Glomerular visceral epithelial cell (primary cell): ENCODE measurements at regions not wholly inside any gene's neighbourhood (a gene's known extent, or its start where the extent isn't known, plus 50 kb on each side); places are given as distances from the start of the nearest gene placed in this dataset.
A peak's percentile ranks its signal among the peaks of the same experiment; 100 is the strongest.

Experiments
- DNase-seq: peaks from one replicate; pipeline ENCODE4 v3.0.0-alpha.2; 2016; ENCODE audit errors: extremely low spot score

DNA sequence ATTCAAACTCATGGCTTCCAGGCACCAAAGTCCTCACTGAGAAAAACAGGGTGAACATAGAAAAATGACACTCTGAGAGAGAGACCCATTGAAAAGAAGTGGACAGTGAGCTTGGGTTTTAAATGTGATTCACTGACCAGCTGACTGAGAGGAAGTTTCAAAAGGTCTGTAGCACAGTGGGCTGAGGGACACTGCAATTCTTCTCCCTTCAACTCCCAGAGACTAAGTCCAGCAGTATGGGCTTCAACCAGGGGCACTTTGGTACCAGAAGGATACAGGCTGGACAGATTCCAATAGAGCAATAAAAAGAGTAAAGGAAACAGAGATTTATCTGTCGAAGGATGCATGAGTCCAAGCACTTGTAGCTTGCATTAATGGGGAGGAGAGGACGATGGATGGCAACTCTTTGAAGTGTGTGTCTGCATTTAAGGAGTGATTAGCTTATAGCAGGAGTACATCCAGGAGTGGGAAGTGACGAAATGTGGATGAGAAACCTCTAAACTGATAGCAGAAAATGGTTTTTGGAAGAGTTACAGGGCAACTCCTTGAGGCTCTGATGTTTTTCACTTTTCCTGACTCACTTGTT, 117.0 kb upstream of the ANKRD55 start:
- DNase-seq: no peak

- no peak for DNase-seq
These were observed 116.3 kb upstream of the ANKRD55 start for GRCh38 chr5:56349461-56349860.

DNA sequence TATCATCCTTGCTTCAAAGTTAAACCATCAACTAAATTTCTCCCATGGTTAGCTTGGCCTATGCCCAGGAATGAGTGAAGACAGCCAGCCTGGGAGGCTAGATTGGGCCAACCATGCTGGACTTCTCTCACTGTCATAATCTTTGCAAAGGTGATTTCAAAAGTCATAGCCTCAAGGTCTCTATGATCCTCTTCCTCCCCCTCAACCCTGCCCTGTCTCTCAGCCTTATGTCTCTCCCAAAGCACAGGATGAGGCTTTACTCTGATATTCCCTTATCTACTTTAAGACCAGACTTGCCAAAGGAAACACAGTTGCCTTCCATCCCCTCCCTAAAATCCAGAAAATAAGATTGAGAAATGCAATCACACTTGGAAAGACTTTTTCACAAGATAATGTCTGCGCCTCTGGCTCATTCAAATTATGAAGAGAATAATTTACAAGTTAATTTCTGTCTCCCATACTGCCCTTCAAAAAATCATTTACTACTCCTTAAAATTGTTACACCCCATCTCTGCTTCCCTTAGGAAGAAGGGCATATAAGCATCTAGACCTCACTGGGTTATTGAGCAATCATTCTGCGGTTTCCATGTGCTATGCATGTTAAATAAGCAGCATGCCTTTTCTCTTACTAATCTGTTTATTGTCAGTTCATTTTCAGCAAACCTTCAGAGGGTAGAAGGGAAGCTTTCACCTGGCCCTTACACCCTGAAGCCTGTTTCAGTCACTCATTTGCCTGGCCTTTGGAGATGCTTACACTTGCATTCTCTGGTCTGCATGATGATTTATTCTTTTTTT, 113.8 kb upstream of the ANKRD55 start:
- DNase-seq: peak; percentile 89

DNA sequence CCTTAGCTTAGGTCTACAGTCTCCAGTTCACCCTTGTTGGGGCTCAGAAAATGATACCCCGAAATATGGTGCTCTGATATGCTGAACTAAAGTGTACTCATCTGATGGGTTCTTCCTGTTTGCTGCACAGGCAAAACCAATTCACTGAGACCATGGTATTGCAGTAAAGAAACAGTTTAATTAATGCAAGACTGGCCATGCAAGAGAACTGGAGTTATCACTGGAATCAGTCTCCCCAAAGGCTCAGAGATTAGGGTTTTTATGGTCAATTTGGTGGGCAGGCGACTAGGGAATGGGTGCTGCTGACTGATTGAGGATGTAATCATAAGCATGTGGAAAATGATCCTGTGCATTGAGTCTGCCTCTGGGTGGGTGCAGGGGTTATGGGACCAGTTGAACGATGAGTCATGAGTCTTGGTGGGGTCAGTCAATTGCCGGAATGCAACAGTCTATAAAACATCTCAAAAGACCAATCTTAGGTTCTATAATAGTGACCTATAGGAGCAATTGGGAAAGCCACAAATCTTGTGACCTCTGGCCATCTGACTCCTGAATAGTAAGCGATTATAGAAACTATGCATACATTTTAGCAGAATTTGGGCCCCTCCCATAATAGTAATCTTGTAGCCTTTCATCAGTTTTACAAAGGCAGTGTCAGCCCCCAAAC, 113.0 kb upstream of the ANKRD55 start:
- DNase-seq: no peak

GRCh38 chr5:56345352-56345751, 112.2 kb upstream of the ANKRD55 start:
- DNase-seq: no peak

DNA sequence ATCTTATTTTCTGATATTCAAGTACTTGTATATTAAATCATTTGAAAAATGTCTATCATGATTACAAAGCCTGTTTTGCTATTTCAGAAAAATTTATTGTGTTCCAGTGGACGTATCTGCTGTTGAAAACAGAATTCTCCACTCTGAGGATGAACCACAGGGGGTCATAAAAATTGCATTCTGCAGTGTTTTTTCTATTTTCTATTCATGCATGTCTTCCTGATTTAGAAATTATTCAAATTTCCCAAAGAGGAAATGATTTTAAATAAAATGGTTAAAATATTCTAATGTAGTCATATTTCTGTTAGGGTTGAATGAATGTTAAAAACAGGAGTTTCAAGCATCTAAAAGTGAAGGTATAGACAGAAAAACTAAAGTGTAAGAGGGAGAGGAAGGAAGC, 111.5 kb upstream of the ANKRD55 start:
- DNase-seq: no peak

GRCh38 chr5:56343988-56344387, 110.9 kb upstream of the ANKRD55 start:
- DNase-seq: no peak

DNA sequence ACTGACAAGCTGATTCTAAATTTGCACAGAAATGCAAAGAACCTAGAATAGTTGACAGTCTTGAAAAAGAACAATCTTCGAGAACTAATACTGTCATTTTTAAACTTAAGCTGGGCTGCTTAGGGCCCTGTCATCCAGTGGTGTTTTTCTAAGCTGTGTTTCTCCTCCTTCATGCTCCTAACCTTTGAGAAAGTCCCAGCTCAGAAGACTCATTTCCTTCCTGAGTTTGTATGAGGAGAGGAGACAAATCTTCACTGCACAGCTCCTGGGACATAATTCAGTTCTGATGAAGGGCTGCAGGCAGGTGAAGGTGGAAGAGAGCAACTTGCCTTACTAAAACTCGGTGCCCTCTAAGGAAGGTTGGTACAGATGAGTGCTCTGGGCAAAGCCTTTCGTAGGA, 109.5 kb upstream of the ANKRD55 start:
- no peak for DNase-seq

DNA sequence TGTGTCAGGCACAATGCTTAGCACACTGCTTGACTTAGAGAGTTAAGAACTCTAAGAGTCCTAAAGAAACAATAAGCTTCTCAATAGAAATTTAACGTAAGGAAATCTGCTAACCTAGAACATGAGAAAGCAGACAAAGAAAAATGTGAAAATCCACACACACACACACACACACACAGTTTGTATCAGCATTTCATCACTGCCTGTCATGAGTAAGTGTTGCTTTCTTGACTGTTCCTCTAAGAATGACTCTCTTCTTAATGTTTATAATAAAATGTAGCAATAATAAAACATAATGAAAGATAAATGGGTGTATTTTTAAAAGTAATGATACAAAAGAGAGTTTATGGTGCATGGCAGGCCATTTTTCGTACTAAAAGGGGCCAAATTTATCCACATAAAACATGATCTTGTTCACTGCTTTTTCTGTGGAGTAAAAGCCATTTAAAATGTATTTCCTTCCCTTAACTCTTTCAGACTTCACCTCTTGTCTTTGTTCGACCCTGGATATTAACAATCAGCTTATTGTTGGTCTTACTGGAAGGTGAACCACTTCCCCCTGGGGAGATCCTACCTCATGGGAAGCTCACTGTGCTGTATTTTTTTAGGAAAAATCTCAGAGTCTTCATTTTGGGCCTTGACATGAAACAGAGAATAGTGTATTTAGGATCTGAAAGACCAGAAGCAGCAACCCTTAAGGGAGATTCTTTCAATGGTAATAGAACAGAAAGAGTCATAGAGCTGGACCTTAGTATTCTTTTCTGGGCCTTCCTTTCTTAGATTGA, 107.3 kb upstream of the ANKRD55 start:
- no peak for DNase-seq

DNA sequence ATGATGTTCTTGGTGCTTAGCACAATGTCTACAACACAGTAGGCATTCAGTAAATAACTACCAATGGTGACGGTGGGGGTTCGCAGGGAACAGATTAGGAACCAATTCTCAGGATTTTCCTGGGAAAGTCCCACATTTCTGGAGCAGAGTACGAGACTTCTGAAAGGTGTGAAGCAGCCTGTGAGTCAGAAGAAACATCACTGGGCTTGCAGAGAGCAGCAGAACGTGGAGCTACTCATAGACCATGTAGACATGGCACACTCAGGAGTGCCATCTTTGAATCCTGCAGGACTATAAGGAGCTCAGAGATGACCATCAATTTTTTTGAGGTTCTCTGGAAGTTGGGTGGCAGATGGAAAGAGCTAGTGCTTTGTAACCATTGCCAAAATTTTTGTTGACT, 106.6 kb upstream of the ANKRD55 start:
- DNase-seq: no peak

- DNase-seq: no peak
These were observed 104.7 kb upstream of the ANKRD55 start for GRCh38 chr5:56337715-56338319.

DNA sequence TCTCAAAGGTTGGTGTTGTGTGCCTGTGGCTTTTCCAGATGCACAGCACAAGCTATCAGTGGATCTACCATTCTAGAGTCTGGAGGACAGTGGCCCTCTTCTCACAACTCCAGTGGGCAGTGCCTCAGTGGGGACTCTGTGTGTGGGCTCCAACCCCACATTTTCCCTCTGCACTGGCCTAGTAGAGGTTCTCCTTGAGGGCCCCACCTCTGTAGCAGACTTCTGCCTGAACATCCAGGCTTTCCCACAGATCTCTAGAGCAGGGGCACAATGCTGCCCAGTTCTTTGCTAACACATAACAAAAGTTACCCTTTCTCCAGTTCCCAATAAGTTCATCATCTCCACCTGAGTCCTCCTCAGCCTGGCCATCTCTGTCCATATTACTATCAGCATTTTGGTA, 102.1 kb upstream of the ANKRD55 start:
- DNase-seq: no peak

DNA sequence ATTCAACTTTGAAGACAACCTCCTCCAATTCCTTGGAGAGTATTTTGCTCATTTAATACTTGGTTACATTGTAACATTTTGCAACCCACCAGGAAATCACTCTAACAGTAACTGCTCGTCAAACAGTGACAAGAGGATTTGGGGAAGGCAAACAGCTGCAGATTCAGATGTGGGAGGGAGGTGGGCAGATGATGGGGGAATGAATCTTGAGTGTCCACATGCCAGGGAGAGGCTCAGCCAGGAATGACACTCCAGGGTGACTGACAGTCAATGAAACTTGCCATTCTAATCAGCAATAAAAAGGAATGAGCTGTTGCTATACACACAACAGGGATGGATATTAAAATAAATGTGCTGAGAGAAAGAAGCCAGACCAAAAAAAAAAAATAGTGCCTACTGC, 97.7 kb upstream of the ANKRD55 start:
- DNase-seq: no peak

DNA sequence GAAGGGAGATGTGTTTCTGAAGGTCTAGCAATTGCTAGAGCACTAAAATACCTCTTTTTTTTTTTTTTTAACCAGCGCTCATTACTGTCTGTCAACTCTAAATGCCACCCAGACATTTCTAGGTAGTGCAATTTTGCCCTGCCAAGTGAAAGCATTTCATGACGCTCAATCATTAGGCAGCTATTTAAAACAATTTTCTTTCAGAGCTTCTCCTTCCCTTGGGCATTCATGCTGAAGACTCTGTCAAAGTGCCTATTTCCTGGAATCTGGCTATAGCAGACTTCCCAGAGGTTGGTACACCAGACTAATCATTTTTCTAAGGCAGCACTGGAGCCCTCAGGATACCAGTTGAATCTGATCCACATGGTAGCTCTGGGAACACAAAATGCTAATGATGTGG, 97.0 kb upstream of the ANKRD55 start:
- no peak for DNase-seq

DNA sequence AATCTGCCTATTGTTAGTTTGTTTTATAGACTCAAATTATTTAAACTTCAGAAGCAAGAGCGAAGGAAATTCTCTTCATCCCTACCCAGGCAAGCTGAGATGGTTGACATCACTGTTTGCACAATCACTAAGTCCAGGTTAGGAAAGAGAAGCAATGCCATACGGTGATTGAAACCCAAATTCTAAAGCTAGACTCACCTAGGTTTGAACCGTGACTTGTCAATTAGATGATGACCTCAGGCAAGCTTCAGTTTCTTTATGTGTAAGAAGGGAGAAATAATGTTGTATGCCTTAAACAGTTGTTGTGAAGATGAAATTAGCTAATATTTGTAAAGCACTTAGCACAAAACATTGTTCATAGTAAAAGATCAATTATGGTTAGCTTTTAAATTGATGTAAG, 96.5 kb upstream of the ANKRD55 start:
- DNase-seq: no peak

GRCh38 chr5:56328753-56329560, 95.8 kb upstream of the ANKRD55 start:
- DNase-seq: peak; percentile 82

DNA sequence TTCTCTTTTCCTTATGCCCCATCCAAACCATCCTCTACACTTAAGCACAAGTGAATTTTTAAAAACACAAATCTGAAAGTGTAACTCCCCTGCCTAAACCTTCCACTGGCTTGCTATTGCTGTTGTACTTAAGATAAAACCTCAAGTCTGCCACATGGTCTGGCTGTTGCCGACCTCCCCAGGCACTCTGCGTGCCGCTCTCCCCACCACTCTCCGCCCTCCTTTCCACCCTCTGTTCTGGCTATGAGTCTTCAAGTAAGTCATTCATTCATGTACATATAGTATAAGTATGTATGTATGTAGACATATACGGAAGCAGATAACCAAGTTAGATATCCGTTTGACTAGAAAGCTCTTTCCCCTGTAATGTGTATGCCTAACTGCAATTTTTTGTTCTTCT, 94.7 kb upstream of the ANKRD55 start:
- DNase-seq: no peak

GRCh38 chr5:56326770-56327169, 93.6 kb upstream of the ANKRD55 start:
- DNase-seq: no peak

DNA sequence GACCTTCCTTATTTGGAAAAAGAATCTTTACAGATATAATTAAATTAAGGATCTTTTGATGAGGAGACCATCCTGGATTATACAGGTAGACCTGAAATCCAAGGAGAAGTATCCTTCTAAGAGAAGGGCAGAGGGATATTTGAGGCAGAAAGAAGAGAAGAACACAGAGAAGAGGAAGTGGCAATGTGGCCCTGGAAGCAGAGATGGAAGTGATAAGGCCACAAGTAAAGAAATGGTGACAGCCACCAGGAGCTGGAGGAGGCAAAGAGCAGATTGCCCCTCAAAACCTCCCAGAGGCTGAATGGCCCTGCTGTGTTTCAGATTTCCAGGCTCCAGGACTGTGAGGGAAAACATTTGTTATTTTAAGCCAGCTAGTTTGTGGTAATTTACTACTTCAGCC, 93.0 kb upstream of the ANKRD55 start:
- DNase-seq: no peak

DNA sequence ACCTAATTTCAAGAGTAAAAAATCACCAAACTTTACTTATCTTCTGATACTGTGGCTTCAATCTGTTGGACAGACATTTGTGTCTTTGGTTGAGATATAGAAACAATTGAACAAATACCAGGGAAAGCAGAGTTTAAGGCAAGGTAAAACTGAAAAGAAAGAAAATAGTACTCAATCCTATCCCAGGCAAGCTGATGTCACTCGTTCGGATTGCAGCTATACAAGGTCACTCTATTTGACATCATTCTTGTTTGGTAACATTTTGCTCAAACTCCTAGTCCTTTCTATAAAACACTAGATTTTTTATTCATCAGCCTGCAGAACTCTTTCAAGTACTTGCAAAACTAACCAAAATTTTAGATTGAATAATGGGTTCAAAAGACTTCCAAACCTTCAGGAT, 91.9 kb upstream of the ANKRD55 start:
- no peak for DNase-seq

- peak; percentile 86 for DNase-seq
These were observed 90.4 kb upstream of the ANKRD55 start for GRCh38 chr5:56323505-56323904.
